Ureter (tissue), 1 donor: ENCODE measurements at regions not wholly inside any gene's neighbourhood (a gene's known extent, or its start where the extent isn't known, plus 50 kb on each side); places are given as distances from the start of the nearest gene placed in this dataset.
A peak's percentile ranks its signal among the peaks of the same experiment; 100 is the strongest.
"Not testable (repeated sequence)": the region's sequence is repeated elsewhere in the genome, so short reads cannot be mapped to it uniquely, and the experiment has no call there.

Experiments used
- DNase-seq: peaks from one replicate; pipeline ENCODE4 v3.0.0-alpha.2; 2020; ENCODE audit warnings: low spot score
- donor health status: DM: yes; HTN: yes; CAD: no.

DNA sequence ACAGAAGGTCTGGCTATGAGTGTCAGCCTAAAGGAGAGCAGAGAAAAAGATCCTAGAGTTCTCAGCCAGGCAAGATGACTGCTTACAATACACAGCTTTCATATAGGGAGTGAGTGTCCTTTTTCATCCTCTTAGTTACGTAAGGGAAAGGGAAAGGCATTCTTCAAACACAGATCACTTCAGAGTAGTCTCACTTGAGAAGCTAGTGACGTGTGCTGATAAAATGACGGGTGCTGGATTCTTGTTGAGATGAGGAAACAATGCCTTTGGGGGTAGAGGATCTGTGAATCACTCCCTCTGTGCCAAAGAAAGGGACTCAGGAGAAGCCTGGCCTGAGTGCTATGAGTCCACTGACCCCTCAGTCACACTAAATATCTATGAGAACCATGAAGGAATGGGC, 117.3 kb downstream of the QRSL1 start:
- no peak for DNase-seq

DNA sequence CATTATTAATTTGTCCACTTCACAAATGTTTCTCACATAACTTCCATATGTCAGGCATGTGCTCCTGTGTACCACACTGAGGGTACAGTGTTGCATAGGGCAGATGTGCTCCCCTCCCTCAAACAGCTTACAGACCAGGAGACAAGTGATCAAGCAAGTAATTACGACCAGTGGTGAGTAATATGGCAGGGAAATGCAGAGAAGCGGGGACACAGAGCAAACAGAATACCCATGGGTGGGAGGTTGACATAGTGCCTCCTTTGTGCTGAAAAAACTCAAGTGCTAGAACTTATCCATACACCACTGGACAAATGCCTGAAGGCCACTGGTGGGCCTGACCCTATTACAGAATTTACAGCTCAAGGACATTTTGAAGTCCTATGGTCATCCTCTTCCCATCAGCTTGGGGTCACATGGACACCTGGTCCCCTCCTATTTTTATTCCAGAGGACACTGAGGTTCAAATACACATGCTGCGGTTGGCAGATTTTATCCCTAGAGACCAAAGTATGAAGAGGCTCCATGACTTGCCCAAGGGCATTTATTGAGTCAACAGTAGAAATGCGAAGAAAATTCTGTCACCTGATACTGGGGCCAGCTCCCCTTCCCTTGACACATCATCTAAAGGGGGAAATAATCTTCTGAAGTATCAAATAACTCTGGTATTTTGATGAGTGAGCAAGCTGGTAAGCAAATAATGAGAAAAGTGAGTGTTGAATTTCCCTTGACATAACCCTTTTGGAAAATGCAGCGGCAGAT, 116.6 kb downstream of the QRSL1 start:
- DNase-seq, result no peak

DNA sequence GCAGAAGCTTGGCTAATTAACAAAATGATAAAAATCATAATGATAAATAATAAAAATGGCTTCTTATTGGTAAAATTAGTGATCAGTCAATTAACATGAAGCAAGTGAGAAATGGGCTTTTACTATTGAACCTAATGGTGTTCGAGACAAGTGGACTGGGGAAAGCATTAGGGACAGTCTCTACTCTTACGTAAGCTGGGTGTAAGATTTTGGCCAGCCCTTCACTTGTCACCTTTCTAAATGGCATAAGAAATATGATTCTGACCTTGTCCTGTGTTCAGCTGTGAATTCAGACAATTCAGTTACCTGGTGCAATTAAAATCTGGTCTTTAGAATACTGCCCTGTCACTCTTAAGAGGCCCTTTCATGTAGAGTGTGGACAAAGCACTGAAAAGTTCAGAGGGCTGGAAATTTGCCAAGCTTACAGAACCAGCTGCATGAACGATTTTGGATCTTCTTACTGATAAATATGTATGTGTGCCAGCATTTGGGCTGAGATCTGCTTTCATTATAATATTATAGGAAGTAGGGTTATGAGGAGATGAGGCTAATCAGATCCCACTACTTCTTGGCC, 115.9 kb downstream of the QRSL1 start:
- DNase-seq, result no peak

DNA sequence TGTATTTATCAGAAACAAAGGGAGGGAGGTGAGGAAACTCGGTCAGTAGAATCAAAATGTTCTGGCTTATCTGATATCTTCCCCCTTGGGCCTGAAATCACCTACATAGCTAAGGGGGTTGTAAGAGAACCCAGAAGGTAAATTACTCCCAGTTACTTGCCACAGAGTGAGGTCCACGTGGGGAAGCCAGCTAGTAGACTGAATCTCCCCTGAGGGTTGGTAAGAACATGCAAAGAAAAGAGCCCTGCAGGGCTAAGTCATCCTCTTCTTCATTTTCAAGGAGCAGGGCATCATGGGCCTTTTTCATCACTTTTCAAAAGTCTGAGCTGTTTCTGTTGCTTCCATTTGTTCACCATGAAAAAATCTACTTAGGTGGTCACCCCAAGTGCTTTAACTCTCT, 115.4 kb downstream of the QRSL1 start:
- DNase-seq, result no peak

DNA sequence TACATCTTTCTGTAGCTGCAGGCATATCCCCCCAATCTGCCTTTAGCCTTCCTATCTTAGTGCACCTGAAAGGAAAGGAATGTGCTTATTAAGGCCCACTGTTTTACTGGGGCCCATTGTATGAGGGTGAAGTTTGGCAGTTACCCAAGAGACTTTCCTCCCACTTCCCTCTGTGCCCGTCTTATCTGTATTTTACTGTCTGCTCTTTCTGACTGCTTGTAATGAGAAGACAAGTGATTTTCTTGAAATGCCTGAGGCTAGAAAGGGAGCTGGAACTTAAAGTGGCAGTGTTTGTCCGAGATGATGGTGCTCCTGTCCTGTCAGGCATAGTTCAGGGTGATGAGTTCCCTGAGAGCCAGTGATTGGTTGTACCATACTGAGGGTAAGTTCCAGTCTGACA, 114.7 kb downstream of the QRSL1 start:
- DNase-seq, result not testable (repeated sequence)

DNA sequence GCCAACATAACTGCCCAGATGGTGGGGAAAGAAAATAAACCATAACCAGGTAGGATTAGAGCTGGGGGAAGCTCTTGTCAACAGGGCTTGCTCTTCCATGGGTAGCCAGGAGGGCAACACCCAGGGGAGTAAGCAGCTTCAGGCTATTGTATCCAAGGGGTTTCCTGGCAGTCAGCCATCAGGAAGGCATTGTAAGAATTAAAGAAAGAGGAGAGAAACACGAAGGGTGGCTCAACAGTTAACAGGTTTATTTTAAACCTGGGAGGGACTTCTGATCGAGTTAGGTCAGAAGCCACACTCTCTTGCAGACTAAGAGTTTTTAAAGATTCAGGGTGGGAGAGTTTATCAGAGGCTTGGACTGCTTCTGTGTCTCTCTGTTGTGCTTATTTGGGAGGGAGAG, 114.2 kb downstream of the QRSL1 start:
- no peak for DNase-seq

DNA sequence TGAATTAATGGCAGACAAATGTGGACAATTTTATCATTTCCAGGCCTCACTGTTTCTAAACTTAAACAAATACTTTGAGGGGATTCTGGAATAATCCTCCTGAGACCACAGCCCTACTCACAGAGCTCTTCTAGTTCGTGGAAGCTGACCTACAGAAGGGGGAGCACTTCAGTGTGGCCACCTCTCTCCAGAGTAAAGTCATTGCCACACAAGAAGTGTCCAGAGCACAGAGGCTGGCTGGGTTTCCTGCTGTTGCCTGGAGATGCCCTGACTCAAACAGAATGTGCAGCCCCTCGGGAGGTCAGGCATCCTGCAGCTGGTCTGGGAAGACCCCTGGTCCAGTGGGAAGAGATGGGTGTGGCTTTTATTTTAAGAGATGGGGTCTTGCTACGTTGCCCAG, 110.9 kb downstream of the QRSL1 start:
- DNase-seq, result no peak

DNA sequence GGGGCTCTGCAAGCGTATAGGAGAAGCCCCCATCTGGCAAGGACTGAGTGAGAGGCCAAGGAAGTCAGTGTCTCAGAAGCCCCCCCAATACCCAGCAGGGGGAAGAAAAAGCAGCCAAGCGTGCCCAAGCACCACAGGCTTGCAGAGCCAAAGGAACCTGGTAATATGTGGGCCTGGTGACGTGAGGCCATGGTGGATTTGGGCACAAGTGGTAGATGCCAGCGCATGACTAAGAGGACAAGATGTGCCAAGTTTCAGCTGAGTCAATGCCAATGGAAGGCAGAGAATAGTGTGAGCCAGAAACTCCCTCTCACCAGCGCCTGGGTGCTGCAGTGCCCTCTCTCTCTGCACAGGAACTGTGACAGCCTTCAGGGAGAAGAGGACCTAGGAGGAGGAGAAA, 110.0 kb downstream of the QRSL1 start:
- DNase-seq, result peak; percentile 49

DNA sequence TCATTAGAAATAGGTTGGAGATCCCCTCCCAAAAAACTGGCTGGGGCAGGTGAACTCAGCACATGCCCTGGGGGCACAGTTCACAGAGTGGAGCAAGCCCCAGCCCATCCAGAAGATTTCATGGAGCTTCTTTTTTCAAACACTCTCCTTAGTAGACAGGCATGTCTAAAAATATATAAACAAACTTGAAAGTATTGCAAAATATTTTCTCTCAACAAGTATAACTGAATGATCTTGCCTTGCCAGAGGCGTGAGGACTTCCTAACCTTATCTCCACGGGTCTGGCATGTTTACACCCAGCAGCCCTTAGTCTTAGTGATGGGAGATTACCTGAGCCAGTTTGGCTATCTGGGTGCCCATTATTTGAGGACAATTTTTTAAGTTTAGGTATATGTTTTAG, 107.1 kb downstream of the QRSL1 start:
- DNase-seq, result no peak

DNA sequence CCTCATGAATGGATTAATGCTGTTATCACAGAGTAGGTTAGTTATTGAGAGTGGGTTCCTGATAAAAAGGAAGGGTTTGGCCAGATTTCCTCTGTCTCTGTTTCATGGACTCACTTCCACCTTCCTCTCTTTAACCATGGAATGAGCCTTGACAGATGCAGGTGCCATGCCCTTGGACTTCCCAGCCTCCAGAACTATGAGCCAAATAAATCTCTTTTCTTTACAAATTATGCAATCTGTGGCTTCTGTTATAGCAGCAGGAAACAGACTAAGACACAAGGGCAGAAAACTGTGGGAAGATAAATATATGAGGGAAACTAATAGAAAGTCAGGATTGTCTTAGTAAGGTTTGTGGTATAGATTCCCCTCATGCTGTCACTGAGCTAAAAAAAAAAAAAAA, 106.5 kb downstream of the QRSL1 start:
- no peak for DNase-seq

DNA sequence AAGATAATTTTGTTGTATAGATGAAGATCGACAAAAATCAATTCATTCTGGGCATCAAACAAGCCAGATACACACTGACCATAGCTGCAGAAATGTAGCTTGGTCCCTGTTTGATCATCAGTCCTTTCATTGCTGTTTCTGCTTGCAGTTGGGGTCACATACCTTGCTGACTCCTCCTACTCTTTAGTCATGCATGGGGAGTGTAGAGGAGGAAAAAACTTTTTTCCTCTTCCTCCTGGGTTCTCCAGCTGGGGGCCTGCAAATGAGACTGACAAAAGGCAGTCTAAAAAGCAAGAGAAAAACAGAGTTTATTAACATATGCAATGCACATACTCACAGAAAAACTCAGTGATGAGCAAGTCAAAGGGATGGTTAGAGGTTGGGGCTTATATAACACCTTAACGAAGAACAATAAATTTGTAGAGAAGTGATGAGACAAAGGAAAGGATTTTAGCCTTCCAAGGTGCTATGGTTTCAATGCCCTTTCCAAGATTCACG, 105.8 kb downstream of the QRSL1 start:
- DNase-seq, result no peak

DNA sequence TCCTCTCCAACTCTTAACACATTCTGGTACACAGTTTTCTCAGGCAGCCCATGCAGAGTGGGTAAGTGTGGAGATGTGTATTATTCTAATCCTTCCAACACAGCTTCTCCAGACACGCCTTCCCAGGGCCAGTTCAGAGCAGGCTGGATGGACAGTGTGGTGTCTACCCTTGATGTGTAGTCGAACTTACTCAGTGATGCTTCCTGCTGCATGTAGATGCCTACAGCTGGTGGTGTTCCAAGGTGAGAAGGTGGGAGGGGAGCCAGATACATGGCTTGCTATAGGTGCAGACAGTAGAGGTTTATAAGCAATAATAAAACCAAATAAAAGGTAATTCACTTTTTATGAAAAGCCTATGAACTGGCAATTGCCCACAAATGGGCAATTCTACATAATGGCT, 104.0 kb downstream of the QRSL1 start:
- no peak for DNase-seq

DNA sequence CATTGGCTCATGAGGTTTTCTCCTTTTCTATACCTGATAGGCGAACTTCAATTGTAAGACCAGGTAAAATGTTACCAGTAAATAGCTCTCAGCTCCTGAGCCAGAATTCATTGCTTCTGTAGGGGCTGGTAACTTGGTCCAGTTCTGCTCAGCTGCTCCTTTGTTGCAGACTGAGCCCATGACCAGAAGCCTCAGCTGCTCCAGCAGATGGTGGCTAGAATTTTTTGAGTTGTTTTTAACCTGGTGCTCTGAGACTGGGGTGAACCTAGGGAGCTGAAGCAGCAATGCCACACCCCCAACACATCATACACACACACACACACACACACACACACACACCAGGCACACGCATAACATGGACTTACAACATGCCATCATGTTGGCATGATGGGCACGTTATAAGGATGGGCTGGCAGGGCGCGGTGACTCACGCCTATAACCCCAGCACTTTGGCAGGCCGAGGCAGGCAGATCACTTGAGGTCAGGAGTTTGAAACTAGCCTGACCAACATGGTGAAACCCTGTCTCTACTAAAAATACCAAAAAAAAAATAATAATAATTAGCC, 103.1 kb downstream of the QRSL1 start:
- DNase-seq, result no peak

DNA sequence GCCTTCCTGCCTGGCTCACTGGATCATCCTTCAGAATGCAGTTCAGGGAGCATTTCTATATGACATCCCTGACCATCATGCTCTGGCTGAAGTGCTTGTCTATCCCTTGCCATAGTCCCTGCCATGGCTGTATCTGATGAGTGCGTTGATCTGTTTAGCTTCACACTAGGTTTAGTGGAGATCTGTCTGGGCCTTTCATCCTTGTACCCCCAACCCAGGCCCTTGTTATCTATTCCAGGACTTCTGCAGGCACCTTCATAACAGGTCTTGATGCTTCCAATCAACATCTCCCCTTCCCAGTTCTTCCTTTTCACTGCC, 102.4 kb downstream of the QRSL1 start:
- no peak for DNase-seq

DNA sequence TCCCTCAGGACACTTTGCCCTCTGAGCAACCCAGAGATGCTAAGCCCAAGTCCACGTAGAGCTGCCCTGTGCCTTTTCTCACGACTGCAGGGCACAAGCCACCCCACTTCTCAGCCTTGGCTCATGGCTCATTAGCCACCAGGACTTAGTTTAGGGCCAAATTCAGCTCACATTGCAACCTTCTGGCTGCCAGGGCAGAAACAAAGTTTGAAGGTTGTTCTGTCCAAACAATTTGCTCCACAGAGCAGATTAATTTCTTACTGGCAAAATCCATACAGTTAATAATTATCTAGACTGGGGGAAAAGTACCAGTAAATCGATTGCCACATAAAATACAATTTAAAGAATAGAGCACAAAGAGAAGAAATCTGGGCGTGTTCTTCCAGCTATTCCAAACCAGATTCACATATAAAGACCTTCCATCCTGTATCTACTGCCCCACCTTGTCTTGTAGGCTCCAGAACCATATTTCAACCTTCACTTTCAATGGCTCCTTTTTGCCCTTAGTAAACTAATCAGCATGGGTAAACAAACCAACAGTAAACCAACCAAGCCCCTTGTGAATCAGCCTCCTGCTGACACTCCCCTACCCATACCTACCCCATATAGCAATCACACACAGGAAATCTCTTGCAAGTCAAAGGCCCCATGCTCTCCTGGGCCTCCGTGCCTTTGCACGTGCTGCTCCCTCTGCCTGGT, 101.9 kb downstream of the QRSL1 start:
- DNase-seq, result no peak

DNA sequence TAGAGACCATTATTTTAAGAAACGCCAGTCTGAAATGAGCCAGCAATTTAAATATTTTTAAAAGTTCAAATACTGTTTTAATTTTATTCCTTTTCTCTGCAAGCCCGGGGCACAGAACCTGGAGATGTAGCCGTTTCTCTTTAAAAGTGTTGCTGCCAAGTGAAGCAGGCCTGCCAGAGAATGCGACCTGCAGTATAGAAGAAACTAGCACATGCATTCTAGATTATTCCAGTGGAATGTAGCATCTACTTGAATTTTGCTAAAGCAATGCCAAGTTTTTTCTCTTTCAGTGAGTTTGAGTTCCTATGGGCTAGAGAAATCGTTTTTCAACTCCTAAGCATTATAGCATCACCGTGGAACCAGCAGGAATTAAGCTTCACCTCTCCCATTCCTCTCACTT, 101.3 kb downstream of the QRSL1 start:
- DNase-seq, result no peak

DNA sequence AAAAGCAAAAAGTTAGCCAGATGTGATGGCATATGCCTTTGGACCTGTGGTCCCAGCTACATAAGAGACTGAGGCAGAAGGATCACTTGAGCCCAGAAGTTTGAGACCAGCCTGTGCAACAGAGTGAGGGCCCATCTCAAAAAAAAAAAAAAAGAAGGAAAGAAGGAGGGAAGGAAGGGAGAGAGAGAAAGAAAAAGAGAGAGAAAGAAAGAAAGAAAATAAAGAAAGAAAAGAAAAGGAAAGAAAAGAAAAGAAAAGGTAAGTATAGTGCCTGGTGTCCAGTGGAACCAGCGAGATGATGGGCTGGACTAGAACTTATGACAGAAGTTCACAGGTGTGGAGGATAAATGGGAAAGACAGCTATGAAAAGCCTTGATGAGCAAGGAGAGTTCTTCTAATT, 100.9 kb downstream of the QRSL1 start:
- no peak for DNase-seq

DNA sequence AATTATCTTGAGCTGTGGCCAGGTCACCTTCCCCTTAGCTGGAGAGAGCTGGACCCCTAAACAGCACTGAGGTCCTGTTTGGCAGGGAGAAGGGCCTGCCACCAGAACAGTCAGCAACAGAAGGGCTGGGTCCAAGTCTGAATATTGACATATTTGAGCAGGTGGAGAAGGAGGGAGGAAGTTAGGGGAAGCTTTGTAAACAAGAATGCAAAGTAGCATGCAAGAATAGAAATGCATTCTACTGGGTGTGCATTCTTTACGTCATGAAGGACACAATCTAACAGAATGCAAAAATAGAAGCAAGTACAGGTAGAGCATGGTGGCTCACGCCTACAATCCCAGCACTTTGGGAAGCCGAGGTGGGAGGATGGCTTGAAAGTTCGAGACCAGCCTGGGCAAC, 100.5 kb downstream of the QRSL1 start:
- no peak for DNase-seq

DNA sequence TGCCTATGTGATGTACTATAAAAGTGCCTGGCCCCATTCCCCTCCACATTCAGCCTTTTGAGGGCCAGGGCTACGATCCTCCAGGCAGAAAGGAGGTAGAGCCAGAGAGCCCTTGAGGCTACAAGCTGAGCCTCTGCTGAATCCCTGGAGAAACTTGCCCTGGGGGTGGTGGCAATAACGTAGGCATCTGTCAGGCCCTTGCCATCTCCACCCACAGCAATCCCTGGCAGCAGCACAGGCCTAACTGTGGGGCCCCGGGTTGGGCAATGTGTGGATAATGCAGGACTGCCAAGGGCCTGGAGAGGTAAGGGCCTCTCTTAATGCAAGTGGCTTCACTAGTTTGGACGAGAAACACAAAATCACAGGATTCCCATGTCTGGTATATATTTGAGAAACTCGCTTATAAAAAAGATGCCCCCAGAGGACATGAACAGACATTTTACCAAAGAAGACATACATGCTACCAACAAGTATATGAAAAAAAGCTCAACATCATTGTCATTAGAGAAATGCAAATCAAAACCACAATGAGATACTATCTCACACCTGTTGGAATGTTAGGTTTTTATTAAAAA, 99.0 kb downstream of the QRSL1 start:
- no peak for DNase-seq

DNA sequence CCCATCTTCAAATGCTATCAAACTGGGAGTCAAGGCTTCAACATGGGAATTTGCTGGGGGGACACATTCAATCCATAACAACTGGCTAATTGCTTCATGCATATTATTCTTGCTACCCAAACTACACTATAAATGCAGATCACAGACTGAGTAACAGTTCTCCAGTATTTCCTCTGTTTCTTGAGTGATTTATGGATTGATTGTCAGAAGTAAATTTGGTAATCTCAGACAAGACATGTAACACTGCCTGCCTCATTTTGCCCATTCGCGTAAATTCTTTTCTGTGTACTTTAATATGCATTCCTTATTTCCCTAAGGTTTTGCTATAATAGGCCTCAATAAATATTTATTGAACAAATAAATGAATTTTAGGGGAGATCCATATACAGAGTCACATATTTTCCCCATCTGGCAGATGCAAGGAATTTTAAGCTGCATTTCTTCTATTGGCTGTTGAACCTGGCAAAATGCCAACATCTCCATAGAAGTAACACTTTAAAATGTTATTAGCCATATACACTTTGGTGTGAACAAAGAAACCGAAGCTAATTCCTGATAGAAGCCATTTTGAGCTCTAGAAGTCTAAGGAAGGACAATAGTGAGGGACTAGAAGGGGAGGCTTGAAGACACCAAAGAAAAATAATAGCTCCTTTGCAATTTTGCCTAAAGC, 98.2 kb downstream of the QRSL1 start:
- DNase-seq, result no peak

DNA sequence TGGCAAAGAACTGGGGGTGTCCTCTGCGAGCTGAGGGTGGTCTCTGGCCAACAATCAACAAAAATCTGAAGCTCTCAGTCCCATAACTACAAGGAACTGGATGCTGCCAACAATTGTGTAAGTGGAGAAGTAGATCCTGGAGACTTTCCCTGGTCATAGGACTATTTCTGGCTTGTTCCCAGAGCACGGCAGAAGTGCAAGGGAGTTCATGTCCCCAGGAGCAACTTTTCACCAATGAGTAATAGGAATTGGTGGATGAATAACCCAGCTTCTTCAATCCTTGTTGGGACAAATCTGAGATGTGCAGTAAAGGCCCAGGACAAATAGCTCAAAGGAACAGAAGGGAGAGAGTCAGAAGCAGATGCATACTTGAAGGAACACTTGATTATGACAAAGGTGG, 95.5 kb downstream of the QRSL1 start:
- DNase-seq, result no peak

DNA sequence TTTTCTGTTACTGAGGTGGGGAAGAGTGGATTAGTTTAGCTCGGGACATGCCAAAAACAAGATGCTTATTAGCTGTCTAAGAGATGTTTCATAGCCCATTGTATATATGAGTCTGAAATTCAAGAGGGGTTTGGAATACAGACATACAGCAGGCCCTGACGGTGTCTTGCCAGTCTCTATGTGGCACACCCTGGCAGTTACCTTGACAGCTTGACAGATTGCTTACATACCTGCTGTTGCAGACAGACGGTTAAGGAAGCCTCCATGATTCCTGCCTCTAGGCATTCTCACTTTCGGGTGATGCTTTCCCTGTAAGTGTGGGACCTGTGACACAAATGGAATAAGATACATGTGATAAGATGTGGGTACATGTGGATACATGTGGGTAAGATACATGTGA, 95.0 kb downstream of the QRSL1 start:
- no peak for DNase-seq
